SK-N-SH treated with all-trans-retinoic acid at 6 μM for 48 hours (cell line): ENCODE measurements at regions not wholly inside any gene's neighbourhood (a gene's known extent, or its start where the extent isn't known, plus 50 kb on each side); places are given as distances from the start of the nearest gene placed in this dataset.
A peak's percentile ranks its signal among the peaks of the same experiment; 100 is the strongest.

ENCODE experiments used
- ATAC-seq: fragments of 200-7000 bp; cut with Tn5 transposase; 3 replicates; pipeline ENCODE4 v1.9.1; 2020; ENCODE audit warnings: mild to moderate bottlenecking, moderate library complexity
- ARNTL ChIP-seq: fragments of 450-650 bp; formaldehyde crosslinking; IDR thresholded peaks from 2 replicates; pipeline ENCODE4 v1.5.0; 2020; ENCODE audit warnings: low read depth, mild to moderate bottlenecking, moderate library complexity, borderline replicate concordance
- BACH2 ChIP-seq: fragments of 250-450 bp; sonication (Bioruptor Pico); IDR thresholded peaks from 2 replicates; pipeline ENCODE4 v1.9.0; 2021; ENCODE audit warnings: mild to moderate bottlenecking, borderline replicate concordance
- CSDC2 ChIP-seq: fragments of 250-450 bp; sonication (Bioruptor Pico); IDR thresholded peaks from 2 replicates; pipeline ENCODE4 v1.5.0; 2020; ENCODE audit warnings: mild to moderate bottlenecking, moderate library complexity
- ESRRG ChIP-seq: fragments of 250-450 bp; sonication (Bioruptor Pico); IDR thresholded peaks from 2 replicates; pipeline ENCODE4 v1.6.1; 2021; ENCODE audit warnings: mild to moderate bottlenecking
- GLIS3 ChIP-seq: fragments of 250-450 bp; sonication (Bioruptor Pico); IDR thresholded peaks from 2 replicates; pipeline ENCODE4 v1.5.0; 2020; ENCODE audit warnings: mild to moderate bottlenecking, moderate library complexity
- ISL1 ChIP-seq: fragments of 250-450 bp; sonication (Bioruptor Pico); IDR thresholded peaks from 2 replicates; pipeline ENCODE4 v2.1.2; 2022; ENCODE audit warnings: mild to moderate bottlenecking, moderate library complexity
- OSR1 ChIP-seq: fragments of 250-450 bp; sonication (Bioruptor Pico); IDR thresholded peaks from 2 replicates; pipeline ENCODE4 v1.8.0; 2022; ENCODE audit warnings: moderate library complexity, mild to moderate bottlenecking, inconsistent platforms
- POU6F1 ChIP-seq: fragments of 250-450 bp; sonication (Bioruptor Pico); IDR thresholded peaks from 2 replicates; pipeline ENCODE4 v1.8.0; 2021; ENCODE audit warnings: low read depth, mild to moderate bottlenecking, moderate library complexity, borderline replicate concordance
- PPARA ChIP-seq: fragments of 250-450 bp; sonication (Bioruptor Pico); IDR thresholded peaks from 2 replicates; pipeline ENCODE4 v1.5.0; 2020; ENCODE audit warnings: mild to moderate bottlenecking, borderline replicate concordance
- RARB ChIP-seq: fragments of 250-450 bp; sonication (Bioruptor Pico); IDR thresholded peaks from 2 replicates; pipeline ENCODE4 v1.8.0; 2021; ENCODE audit warnings: mild to moderate bottlenecking, moderate library complexity
- SNAI2 ChIP-seq: fragments of 250-450 bp; sonication (Bioruptor Pico); IDR thresholded peaks from 2 replicates; pipeline ENCODE4 v1.5.0; 2020; ENCODE audit warnings: mild to moderate bottlenecking, moderate library complexity
- TCF4 ChIP-seq: fragments of 250-450 bp; sonication (Bioruptor Pico); IDR thresholded peaks from 2 replicates; pipeline ENCODE4 v1.8.0; 2021; ENCODE audit warnings: mild to moderate bottlenecking, moderate library complexity, borderline replicate concordance
- TOX ChIP-seq: fragments of 250-450 bp; sonication (Bioruptor Pico); IDR thresholded peaks from 2 replicates; pipeline ENCODE4 v1.8.0; 2021; ENCODE audit warnings: mild to moderate bottlenecking, moderate library complexity, borderline replicate concordance
- ZC3H10 ChIP-seq: fragments of 250-450 bp; sonication (Bioruptor Pico); IDR thresholded peaks from 2 replicates; pipeline ENCODE4 v1.5.1; 2021; ENCODE audit warnings: mild to moderate bottlenecking, moderate library complexity
- ZFP3 ChIP-seq: fragments of 250-450 bp; sonication (Bioruptor Pico); IDR thresholded peaks from 2 replicates; pipeline ENCODE4 v1.5.0; 2020; ENCODE audit warnings: mild to moderate bottlenecking, moderate library complexity
- ZNF565 ChIP-seq: fragments of 450-650 bp; formaldehyde crosslinking; conservative IDR thresholded peaks from 2 replicates; pipeline ENCODE4 v1.5.0; 2020; ENCODE audit warnings: low read depth, mild to moderate bottlenecking, moderate library complexity
- ZNF8 ChIP-seq: fragments of 450-650 bp; formaldehyde crosslinking; IDR thresholded peaks from 2 replicates; pipeline ENCODE4 v1.5.0; 2020; ENCODE audit warnings: mild to moderate bottlenecking, moderate library complexity
- TF ChIP-seq, protein P1 (sequence below): fragments of 250-450 bp; sonication (Bioruptor Pico); IDR thresholded peaks from 2 replicates; pipeline ENCODE4 v1.5.1; 2021; ENCODE audit warnings: mild to moderate bottlenecking, moderate library complexity
- TF ChIP-seq, protein P2 (sequence below): fragments of 250-450 bp; sonication (Bioruptor Pico); IDR thresholded peaks from 2 replicates; pipeline ENCODE4 v1.8.0; 2020; ENCODE audit warnings: mild to moderate bottlenecking, moderate library complexity, borderline replicate concordance
- TF ChIP-seq, protein P3 (sequence below): fragments of 250-450 bp; sonication (Bioruptor Pico); IDR thresholded peaks from 2 replicates; pipeline ENCODE4 v1.5.1; 2020; ENCODE audit warnings: low read depth, mild to moderate bottlenecking, moderate library complexity
- TF ChIP-seq, protein P4 (sequence below): fragments of 250-450 bp; sonication (Bioruptor Pico); IDR thresholded peaks from 2 replicates; pipeline ENCODE4 v1.5.0; 2020; ENCODE audit warnings: mild to moderate bottlenecking, moderate library complexity

DNA sequence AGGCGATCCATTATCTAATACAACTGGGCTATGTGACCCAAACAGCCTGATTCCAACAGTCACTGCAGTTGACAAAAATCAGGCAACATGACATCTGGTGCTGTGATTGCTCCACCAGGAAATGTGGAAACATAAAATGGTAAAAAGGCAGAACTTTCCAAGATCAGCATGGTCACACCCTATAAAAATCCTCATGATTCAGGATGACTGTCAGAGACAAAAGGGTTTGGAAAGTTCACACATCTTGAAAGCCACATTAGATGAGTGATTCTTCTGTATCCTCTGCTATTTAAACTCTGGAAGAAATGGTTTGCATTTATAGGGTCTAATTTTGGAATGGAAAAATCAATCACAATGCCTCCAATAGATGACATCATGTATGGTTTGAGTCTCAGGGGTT is 662.6 kb upstream of the IGFBP3 start:
- TF ChIP-seq SNAI2 (CRISPR knock-in tag) (no peak), ZC3H10 (CRISPR knock-in tag) (no peak), POU6F1 (no peak), OSR1 (no peak), CSDC2 (CRISPR knock-in tag) (no peak), PPARA (no peak), TCF4 (CRISPR knock-in tag) (no peak), ARNTL (CRISPR knock-in tag) (no peak), ZFP3 (CRISPR knock-in tag) (no peak)
- TF ChIP-seq, protein P1, sequence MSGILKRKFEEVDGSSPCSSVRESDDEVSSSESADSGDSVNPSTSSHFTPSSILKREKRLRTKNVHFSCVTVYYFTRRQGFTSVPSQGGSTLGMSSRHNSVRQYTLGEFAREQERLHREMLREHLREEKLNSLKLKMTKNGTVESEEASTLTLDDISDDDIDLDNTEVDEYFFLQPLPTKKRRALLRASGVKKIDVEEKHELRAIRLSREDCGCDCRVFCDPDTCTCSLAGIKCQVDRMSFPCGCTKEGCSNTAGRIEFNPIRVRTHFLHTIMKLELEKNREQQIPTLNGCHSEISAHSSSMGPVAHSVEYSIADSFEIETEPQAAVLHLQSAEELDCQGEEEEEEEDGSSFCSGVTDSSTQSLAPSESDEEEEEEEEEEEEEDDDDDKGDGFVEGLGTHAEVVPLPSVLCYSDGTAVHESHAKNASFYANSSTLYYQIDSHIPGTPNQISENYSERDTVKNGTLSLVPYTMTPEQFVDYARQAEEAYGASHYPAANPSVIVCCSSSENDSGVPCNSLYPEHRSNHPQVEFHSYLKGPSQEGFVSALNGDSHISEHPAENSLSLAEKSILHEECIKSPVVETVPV = no peak
- TF ChIP-seq, all 23 proteins: peak for 0

DNA sequence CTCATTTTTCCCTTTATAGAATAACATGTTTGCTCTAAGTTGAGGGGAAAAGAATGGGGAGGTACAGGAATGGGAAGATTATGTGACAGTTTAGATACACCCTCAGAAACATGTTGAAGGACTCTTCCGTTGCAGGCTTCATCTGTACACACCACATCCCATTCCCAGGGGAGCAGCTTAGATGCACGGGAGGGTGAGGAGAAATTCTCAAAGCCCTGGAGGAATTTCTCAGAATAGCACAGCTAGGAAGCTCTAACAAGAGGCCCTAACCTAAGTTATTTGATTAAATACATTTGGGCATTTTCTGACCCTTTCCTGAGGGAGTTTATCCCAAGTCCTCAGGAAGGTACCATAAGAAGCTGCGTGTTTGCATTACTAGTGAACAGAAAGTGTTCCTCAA is 660.2 kb upstream of the IGFBP3 start:
- ATAC-seq = no peak
- no peak for TF ChIP-seq OSR1
- TF ChIP-seq RARB (CRISPR knock-in tag) = no peak

More for the DNA sequence above, 662.6 kb upstream of the IGFBP3 start:
- ATAC-seq = no peak

DNA sequence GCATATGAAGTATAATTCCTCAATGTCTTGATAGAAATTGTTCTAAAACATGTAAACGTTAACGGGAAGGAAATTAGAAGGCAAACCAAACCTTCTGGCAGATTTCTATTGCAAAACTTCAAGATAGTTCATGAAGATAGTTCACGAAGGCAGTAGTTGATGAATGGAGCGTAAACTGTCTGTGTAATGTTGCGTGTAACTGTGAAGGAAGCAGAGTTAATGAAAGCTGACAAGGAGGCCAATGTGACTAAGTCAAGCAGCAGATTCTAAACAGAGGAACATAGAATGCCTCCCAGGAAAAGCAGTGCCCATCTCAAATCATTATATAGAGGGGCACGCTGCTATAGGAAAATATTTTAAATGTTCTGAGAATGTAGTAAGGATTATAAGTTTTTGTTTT is 659.7 kb upstream of the IGFBP3 start:
- TF ChIP-seq ISL1 (CRISPR knock-in tag) = 0 out of 2 replicates have a peak, but pooled peaks have one; percentile 23
- TF ChIP-seq, protein P2, sequence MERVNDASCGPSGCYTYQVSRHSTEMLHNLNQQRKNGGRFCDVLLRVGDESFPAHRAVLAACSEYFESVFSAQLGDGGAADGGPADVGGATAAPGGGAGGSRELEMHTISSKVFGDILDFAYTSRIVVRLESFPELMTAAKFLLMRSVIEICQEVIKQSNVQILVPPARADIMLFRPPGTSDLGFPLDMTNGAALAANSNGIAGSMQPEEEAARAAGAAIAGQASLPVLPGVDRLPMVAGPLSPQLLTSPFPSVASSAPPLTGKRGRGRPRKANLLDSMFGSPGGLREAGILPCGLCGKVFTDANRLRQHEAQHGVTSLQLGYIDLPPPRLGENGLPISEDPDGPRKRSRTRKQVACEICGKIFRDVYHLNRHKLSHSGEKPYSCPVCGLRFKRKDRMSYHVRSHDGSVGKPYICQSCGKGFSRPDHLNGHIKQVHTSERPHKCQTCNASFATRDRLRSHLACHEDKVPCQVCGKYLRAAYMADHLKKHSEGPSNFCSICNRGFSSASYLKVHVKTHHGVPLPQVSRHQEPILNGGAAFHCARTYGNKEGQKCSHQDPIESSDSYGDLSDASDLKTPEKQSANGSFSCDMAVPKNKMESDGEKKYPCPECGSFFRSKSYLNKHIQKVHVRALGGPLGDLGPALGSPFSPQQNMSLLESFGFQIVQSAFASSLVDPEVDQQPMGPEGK (CRISPR knock-in tag) = no peak
- TF ChIP-seq, protein P3, sequence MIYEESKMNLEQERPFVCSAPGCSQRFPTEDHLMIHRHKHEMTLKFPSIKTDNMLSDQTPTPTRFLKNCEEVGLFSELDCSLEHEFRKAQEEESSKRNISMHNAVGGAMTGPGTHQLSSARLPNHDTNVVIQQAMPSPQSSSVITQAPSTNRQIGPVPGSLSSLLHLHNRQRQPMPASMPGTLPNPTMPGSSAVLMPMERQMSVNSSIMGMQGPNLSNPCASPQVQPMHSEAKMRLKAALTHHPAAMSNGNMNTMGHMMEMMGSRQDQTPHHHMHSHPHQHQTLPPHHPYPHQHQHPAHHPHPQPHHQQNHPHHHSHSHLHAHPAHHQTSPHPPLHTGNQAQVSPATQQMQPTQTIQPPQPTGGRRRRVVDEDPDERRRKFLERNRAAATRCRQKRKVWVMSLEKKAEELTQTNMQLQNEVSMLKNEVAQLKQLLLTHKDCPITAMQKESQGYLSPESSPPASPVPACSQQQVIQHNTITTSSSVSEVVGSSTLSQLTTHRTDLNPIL (CRISPR knock-in tag) = no peak
- no peak for TF ChIP-seq ARNTL (CRISPR knock-in tag)
- TF ChIP-seq, protein P4, sequence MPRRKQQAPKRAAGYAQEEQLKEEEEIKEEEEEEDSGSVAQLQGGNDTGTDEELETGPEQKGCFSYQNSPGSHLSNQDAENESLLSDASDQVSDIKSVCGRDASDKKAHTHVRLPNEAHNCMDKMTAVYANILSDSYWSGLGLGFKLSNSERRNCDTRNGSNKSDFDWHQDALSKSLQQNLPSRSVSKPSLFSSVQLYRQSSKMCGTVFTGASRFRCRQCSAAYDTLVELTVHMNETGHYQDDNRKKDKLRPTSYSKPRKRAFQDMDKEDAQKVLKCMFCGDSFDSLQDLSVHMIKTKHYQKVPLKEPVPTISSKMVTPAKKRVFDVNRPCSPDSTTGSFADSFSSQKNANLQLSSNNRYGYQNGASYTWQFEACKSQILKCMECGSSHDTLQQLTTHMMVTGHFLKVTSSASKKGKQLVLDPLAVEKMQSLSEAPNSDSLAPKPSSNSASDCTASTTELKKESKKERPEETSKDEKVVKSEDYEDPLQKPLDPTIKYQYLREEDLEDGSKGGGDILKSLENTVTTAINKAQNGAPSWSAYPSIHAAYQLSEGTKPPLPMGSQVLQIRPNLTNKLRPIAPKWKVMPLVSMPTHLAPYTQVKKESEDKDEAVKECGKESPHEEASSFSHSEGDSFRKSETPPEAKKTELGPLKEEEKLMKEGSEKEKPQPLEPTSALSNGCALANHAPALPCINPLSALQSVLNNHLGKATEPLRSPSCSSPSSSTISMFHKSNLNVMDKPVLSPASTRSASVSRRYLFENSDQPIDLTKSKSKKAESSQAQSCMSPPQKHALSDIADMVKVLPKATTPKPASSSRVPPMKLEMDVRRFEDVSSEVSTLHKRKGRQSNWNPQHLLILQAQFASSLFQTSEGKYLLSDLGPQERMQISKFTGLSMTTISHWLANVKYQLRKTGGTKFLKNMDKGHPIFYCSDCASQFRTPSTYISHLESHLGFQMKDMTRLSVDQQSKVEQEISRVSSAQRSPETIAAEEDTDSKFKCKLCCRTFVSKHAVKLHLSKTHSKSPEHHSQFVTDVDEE (CRISPR knock-in tag) = no peak
- no peak for TF ChIP-seq SNAI2 (CRISPR knock-in tag)
- TF ChIP-seq OSR1 = no peak
- peak; percentile 43; the same call in 1 of the 3 replicates for ATAC-seq

DNA sequence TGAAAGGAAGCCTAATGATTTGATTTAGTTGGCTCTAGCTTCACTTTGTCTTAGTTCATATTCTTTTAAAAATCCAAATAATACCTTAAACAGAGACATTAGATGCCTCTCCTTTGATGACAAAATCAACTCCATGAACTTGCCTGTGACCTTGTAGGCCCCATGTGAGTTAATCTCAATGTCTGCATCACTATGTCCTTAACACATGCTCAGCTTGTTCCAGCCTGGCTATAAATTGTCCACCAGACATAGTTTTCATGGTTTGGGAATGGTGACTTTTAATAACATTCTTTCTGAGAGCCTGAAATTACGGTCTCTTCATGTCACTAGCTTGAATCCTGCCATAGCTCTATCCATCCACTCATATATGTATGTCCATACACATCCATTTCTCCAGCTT is 656.3 kb upstream of the IGFBP3 start:
- no peak for ATAC-seq
- TF ChIP-seq GLIS3 (no peak), ZNF565 (CRISPR knock-in tag) (no peak), RARB (CRISPR knock-in tag) (no peak), ESRRG (CRISPR knock-in tag) (no peak), ISL1 (CRISPR knock-in tag) (no peak), TCF4 (CRISPR knock-in tag) (no peak), SNAI2 (CRISPR knock-in tag) (no peak), BACH2 (no peak), POU6F1 (no peak), CSDC2 (CRISPR knock-in tag) (no peak), ZNF8 (no peak), TOX (CRISPR knock-in tag) (no peak), ARNTL (CRISPR knock-in tag) (no peak)
- TF ChIP-seq, protein P3 (CRISPR knock-in tag) = no peak
